ENCODE measurements at regions not wholly inside any gene's neighbourhood (a gene's known extent, or its start where the extent isn't known, plus 50 kb on each side); places are given as distances from the start of the nearest gene placed in this dataset.

- Histone ChIP-seq H2AFZ (ENCODE audit: low read length) (no peak overlapping the region), H3K9me2 (replicated peaks; ENCODE audit: low read depth, low read length) (no peaks in the 10 kb centered on the region), H3K36me3 (ENCODE audit: insufficient read depth, low read length) (no peaks in the 10 kb centered on the region), H3F3A (ENCODE audit: low read depth) (no peaks in the 10 kb centered on the region), H3K4me3 (ENCODE audit: low read length, poor library complexity, severe bottlenecking) (peak overlapping the region; percentile 29), H4K20me1 (ENCODE audit: insufficient read depth, low read length, poor library complexity, severe bottlenecking) (no peaks in the 10 kb centered on the region), H3K27me3 (ENCODE audit: insufficient read depth, low read length, poor library complexity, severe bottlenecking) (no peaks in the 10 kb centered on the region), H3K9ac (ENCODE audit: low read depth, low read length, poor library complexity, severe bottlenecking) (peak overlapping the region; percentile 44), H3K4me1 (ENCODE audit: insufficient read depth, low read length, poor library complexity, severe bottlenecking) (peaks cover 38% of the 10 kb centered on the region), H3K9me3 (ENCODE audit: insufficient read depth, low read depth, low read length) (no peaks in the 10 kb centered on the region), H3K79me2 (ENCODE audit: insufficient read depth, low read length) (peaks cover 6% of the 10 kb centered on the region; the same call in 1 of the 2 replicates), H3K4me2 (ENCODE audit: low read depth, low read length, poor library complexity, severe bottlenecking) (peak overlapping the region; percentile 55)
- TF ChIP-seq CTCF (conservative IDR thresholded peaks at IDR 0.05; ENCODE audit: low read length) (no peak), EZH2phosphoT487 (IDR thresholded peaks at IDR 0.05; ENCODE audit: borderline replicate concordance) (no peak)
These were observed 76.4 kb downstream of the HES1 start for GRCh38 chr3:194212161-194212844.

GRCh38 chr3:194212845-194213331, 76.9 kb downstream of the HES1 start:
- Histone ChIP-seq H3K79me2 (ENCODE audit: insufficient read depth, low read length) (peaks cover under 1% of the 10 kb centered on the region; the same call in 1 of the 2 replicates), H3K36me3 (ENCODE audit: insufficient read depth, low read length) (no peaks in the 10 kb centered on the region), H3K4me2 (ENCODE audit: low read depth, low read length, poor library complexity, severe bottlenecking) (peak overlapping the region; percentile 55), H3K9me3 (ENCODE audit: insufficient read depth, low read depth, low read length) (no peaks in the 10 kb centered on the region), H3K4me1 (ENCODE audit: insufficient read depth, low read length, poor library complexity, severe bottlenecking) (peaks cover 38% of the 10 kb centered on the region), H3K9me2 (replicated peaks; ENCODE audit: low read depth, low read length) (no peaks in the 10 kb centered on the region), H2AFZ (ENCODE audit: low read length) (no peak overlapping the region), H3K4me3 (ENCODE audit: low read length, poor library complexity, severe bottlenecking) (peak overlapping the region; percentile 29), H3K27me3 (ENCODE audit: insufficient read depth, low read length, poor library complexity, severe bottlenecking) (no peaks in the 10 kb centered on the region), H3K9ac (ENCODE audit: low read depth, low read length, poor library complexity, severe bottlenecking) (peak overlapping the region; percentile 44), H4K20me1 (ENCODE audit: insufficient read depth, low read length, poor library complexity, severe bottlenecking) (no peaks in the 10 kb centered on the region), H3F3A (ENCODE audit: low read depth) (no peaks in the 10 kb centered on the region)
- TF ChIP-seq CTCF (conservative IDR thresholded peaks at IDR 0.05; ENCODE audit: low read length) (no peak), EZH2phosphoT487 (IDR thresholded peaks at IDR 0.05; ENCODE audit: borderline replicate concordance) (no peak)

- H3K9me3 ChIP-seq (ENCODE audit: insufficient read depth, low read depth, low read length) = no peaks in the 10 kb centered on the region
- no peak overlapping the region for H2AFZ ChIP-seq (ENCODE audit: low read length)
- no peaks in the 10 kb centered on the region for H3K79me2 ChIP-seq (ENCODE audit: insufficient read depth, low read length)
- H3K4me2 ChIP-seq (ENCODE audit: low read depth, low read length, poor library complexity, severe bottlenecking) = no peak overlapping the region
- H3K4me1 ChIP-seq (ENCODE audit: insufficient read depth, low read length, poor library complexity, severe bottlenecking) = peaks cover 34% of the 10 kb centered on the region
- H3K9ac ChIP-seq (ENCODE audit: low read depth, low read length, poor library complexity, severe bottlenecking) = no peak overlapping the region
- no peaks in the 10 kb centered on the region for H4K20me1 ChIP-seq (ENCODE audit: insufficient read depth, low read length, poor library complexity, severe bottlenecking)
- H3K36me3 ChIP-seq (ENCODE audit: insufficient read depth, low read length) = no peaks in the 10 kb centered on the region
- no peaks in the 10 kb centered on the region for H3K27me3 ChIP-seq (ENCODE audit: insufficient read depth, low read length, poor library complexity, severe bottlenecking)
- TF ChIP-seq CTCF (conservative IDR thresholded peaks at IDR 0.05; ENCODE audit: low read length) = no peak
- no peak for TF ChIP-seq EZH2phosphoT487 (IDR thresholded peaks at IDR 0.05; ENCODE audit: borderline replicate concordance)
- H3K4me3 ChIP-seq (ENCODE audit: low read length, poor library complexity, severe bottlenecking) = no peak overlapping the region
- no peaks in the 10 kb centered on the region for H3F3A ChIP-seq (ENCODE audit: low read depth)
- H3K9me2 ChIP-seq (replicated peaks; ENCODE audit: low read depth, low read length) = no peaks in the 10 kb centered on the region
These were observed 79.4 kb downstream of the HES1 start for GRCh38 chr3:194215392-194215791.

All from Loucy (cell line).